Upper lobe of left lung (tissue), 6 donors: ENCODE measurements at regions not wholly inside any gene's neighbourhood (a gene's known extent, or its start where the extent isn't known, plus 50 kb on each side); places are given as distances from the start of the nearest gene placed in this dataset.
"Not testable (repeated sequence)": the region's sequence is repeated elsewhere in the genome, so short reads cannot be mapped to it uniquely, and the experiment has no call there.

Experiments
- ATAC-seq, 2 donors: fragments of 200-7000 bp; cut with Tn5 transposase; one replicate each; pipeline ENCODE4 v1.9.1; 2022; ENCODE audit warnings: mild to moderate bottlenecking in 2 of 2, moderate library complexity in 2 of 2; ENCODE audit not compliant: low FRiP score in 2 of 2
- DNase-seq, 2 donors: peaks; one replicate each; pipeline ENCODE4 v3.0.0-alpha.2; 2019 to 2020
- H3K27ac ChIP-seq, 4 donors: fragments of 200-600 bp; sonication (generic); one replicate each; pipeline ENCODE4 v1.5.1; 2016 to 2019
- H3K27me3 ChIP-seq, 4 donors: fragments of 200-600 bp; sonication (generic); one replicate each; pipeline ENCODE4 v1.5.1; 2017 to 2019
- H3K36me3 ChIP-seq, 4 donors: fragments of 200-600 bp; sonication (generic); one replicate each; pipeline ENCODE4 v1.5.1; 2016 to 2019
- H3K4me1 ChIP-seq, 4 donors: fragments of 200-600 bp; sonication (generic); one replicate each; pipeline ENCODE4 v1.5.1; 2018 to 2019
- H3K4me3 ChIP-seq, 4 donors: fragments of 200-600 bp; sonication (generic); one replicate each; pipeline ENCODE4 v1.5.1; 2017 to 2019; ENCODE audit warnings: mild to moderate bottlenecking in 2 of 4, moderate library complexity in 1 of 4
- H3K9me3 ChIP-seq, 4 donors: fragments of 200-600 bp; sonication (generic); one replicate each; pipeline ENCODE4 v1.5.1; 2018 to 2019
- EP300 ChIP-seq, 4 donors: sonication (generic); formaldehyde crosslinking; IDR thresholded peaks; one replicate each; pipeline ENCODE4 v1.5.1; 2017; ENCODE audit warnings: antibody characterized with exemption in 4 of 4, control low read depth in 2 of 4
- POLR2A ChIP-seq, 4 donors: fragments of 450-650 bp; IDR thresholded peaks; one replicate each; pipeline ENCODE4 v1.5.1; 2016 to 2017; ENCODE audit warnings: antibody characterized with exemption in 4 of 4, mild to moderate bottlenecking in 2 of 4
- POLR2AphosphoS5 ChIP-seq, 2 donors: sonication (generic); formaldehyde crosslinking; IDR thresholded peaks; one replicate each; pipeline ENCODE4 v1.5.1; 2017; ENCODE audit warnings: antibody characterized with exemption in 2 of 2
- WGBS, 2 donors: methylation state at CpG; one replicate each; pipeline ENCODE4 v1.1.5; 2017 to 2018; 5-methylcytosine and 5-hydroxymethylcytosine counted together
- TF ChIP-seq, protein P1 (sequence below), 6 experiments: fragments of 450-650 bp in 4 of 6; fragments of 200-600 bp in 2 of 6; sonication (generic) in 2 of 6; IDR thresholded peaks; one replicate each; pipeline ENCODE4 v1.5.1; 2016 to 2019; ENCODE audit warnings: antibody characterized with exemption in 6 of 6
- donor health status: DM: no; HTN: no; CAD: no; lungs with moderate emphysema.
- donor health status: DM: no; HTN: yes; CAD: no; lungs with severe emphysema.

DNA sequence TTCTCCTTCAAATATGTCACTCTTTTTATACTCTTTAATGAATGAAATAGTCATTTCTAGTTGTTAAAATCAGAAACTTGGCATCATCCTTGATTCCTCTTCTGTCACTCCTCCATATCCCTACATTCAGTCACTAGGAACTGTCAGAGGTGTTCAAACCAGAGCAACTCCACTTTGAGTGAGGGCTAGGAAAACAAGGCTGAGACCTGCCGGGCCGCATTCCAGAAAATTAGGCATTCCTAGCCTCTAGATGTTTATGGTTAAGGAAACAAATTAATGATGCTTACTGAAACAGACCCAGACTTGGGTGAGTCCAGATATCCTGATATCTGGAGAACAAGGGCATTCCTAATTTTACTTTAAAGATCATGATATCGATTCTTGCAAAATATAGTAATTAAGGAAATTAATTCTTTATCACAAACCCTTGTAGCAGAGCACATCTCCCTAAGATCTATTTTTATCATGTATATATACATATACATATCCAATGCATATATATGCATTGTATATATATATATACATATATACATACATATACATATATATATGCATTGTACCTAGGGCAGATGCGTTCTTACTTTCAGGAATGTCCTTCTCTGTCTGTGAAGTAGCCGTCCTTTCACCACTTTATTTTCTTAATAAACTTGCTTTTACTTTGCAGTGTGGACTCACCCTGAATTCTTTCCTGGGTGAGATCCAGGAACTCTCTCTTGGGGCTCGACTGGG is 98.4 kb upstream of the GC start:
- TF ChIP-seq, protein P1, sequence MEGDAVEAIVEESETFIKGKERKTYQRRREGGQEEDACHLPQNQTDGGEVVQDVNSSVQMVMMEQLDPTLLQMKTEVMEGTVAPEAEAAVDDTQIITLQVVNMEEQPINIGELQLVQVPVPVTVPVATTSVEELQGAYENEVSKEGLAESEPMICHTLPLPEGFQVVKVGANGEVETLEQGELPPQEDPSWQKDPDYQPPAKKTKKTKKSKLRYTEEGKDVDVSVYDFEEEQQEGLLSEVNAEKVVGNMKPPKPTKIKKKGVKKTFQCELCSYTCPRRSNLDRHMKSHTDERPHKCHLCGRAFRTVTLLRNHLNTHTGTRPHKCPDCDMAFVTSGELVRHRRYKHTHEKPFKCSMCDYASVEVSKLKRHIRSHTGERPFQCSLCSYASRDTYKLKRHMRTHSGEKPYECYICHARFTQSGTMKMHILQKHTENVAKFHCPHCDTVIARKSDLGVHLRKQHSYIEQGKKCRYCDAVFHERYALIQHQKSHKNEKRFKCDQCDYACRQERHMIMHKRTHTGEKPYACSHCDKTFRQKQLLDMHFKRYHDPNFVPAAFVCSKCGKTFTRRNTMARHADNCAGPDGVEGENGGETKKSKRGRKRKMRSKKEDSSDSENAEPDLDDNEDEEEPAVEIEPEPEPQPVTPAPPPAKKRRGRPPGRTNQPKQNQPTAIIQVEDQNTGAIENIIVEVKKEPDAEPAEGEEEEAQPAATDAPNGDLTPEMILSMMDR (IDR thresholded peaks at IDR 0.05) = no peak
- TF ChIP-seq POLR2A (IDR thresholded peaks at IDR 0.05) (no peak), EP300 (IDR thresholded peaks at IDR 0.05) (no peak), POLR2AphosphoS5 (IDR thresholded peaks at IDR 0.05) (no peak)
- no peaks in the 10 kb centered on the region for H3K9me3 ChIP-seq
- no peaks in the 10 kb centered on the region for H3K4me1 ChIP-seq
- ATAC-seq = no peak
- no peaks in the 10 kb centered on the region for H3K27me3 ChIP-seq
- no peak overlapping the region for H3K4me3 ChIP-seq
- H3K36me3 ChIP-seq = no peaks in the 10 kb centered on the region
- WGBS, 2 donors = 76% methylated on average over 6 of the region's 6 CpGs
- no peak overlapping the region for H3K27ac ChIP-seq
- DNase-seq = no peak

DNA sequence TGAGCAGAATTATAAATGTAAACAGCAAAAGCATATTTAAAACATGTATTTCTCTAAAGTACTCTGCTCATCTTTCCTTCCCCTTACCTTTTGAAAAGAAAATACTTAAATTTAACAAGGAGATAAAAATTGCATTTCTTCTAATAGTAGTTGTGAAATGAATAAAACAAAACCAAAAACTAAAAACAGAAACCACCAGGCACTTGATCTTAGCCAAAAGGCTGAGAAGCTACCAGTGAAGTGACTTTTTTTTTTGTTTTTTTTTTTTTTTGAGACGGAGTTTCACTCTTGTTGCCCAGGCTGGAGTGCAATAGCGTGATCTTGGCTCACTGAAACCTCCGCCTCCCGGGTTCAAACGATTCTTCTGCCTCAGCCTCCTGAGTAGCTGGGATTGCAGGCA is 116.5 kb upstream of the GC start:
- H3K9me3 ChIP-seq, H3K4me1 ChIP-seq, H3K27ac ChIP-seq, DNase-seq, ATAC-seq, H3K4me3 ChIP-seq, H3K36me3 ChIP-seq, H3K27me3 ChIP-seq: not testable (repeated sequence)
- WGBS, 2 donors = 65 to 90% methylated on average over 5 of the region's 5 CpGs

DNA sequence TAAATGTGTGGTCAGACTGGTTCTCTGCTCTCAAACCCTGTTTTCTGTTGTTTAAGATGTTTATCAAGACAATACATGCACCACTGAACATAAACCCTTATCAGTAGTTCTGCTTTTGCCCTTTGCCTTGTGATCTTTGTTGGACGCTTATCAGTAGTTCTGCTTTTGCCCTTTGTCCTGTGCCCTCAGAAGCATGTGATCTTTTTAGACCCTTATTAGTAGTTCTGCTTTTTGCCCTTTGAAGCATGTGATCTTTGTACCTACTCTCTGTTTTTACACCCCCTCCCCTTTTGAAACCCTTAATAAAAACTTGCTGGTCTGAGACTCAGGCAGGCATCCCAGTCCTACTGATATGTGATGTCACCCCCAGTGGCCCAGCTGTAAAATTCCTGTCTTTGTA is 121.7 kb upstream of the GC start:
- 86 to 100% methylated on average over 1 of the region's 1 CpG for WGBS, 2 donors
- not testable (repeated sequence) for ATAC-seq, H3K27me3 ChIP-seq, H3K9me3 ChIP-seq, H3K4me3 ChIP-seq, H3K36me3 ChIP-seq, H3K27ac ChIP-seq, DNase-seq, H3K4me1 ChIP-seq

DNA sequence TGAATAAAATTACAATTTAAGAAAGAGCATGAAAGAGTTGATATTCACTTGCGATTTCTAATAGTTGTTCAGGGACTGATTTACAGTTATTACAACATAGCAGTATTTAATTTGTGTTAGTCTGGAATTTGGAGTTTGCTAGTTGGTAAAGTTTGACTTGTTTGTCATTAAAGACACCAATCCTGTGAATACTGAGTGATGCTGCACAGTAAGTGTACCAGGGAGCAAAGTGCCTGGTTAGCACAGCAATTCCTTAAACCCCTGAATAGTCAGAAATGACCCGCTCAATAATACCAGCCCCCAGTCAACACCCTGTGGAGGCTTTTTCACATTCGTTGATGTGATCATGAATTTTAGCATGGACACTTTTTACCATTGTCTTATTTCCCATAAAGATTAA is 122.2 kb upstream of the GC start:
- ATAC-seq = no peak
- Histone ChIP-seq H3K36me3 (no peaks in the 10 kb centered on the region), H3K27ac (no peak overlapping the region), H3K9me3 (peaks cover 0 to 5% (median 0%) of the 10 kb centered on the region in 4 donors), H3K27me3 (no peaks in the 10 kb centered on the region), H3K4me1 (no peaks in the 10 kb centered on the region), H3K4me3 (no peak overlapping the region)
- no peak for DNase-seq
- TF ChIP-seq POLR2A (IDR thresholded peaks at IDR 0.05) (no peak), EP300 (IDR thresholded peaks at IDR 0.05) (no peak), POLR2AphosphoS5 (IDR thresholded peaks at IDR 0.05) (no peak)
- TF ChIP-seq, protein P1 (IDR thresholded peaks at IDR 0.05) = no peak
- 87 to 94% methylated on average over 3 of the region's 3 CpGs for WGBS, 2 donors

DNA sequence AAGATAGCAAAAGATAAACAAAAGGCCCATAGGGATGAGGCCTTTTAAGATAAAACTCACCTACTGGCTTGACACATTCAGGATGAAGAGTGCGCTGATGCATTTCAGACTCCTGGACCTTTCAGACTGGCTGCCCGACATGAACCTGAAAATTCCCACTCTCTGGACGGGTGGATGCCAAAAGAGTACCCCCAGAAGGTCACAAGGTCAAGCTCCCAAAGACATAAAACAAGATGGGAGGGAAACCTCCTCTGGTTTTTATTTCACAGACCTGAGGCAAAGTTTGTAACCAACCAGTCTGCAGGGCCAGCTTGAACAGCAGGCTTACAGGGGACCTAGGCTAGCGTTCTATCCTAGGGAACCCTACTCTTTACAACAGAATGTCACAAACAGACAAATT is 123.2 kb upstream of the GC start:
- Histone ChIP-seq H3K9me3 (peaks cover 0 to 5% (median 0%) of the 10 kb centered on the region in 4 donors), H3K27me3 (no peaks in the 10 kb centered on the region), H3K36me3 (no peaks in the 10 kb centered on the region), H3K4me3 (no peak overlapping the region), H3K4me1 (no peaks in the 10 kb centered on the region), H3K27ac (no peak overlapping the region)
- TF ChIP-seq POLR2A (IDR thresholded peaks at IDR 0.05) (no peak), EP300 (IDR thresholded peaks at IDR 0.05) (no peak), POLR2AphosphoS5 (IDR thresholded peaks at IDR 0.05) (no peak)
- TF ChIP-seq, protein P1 (IDR thresholded peaks at IDR 0.05) = no peak
- 84 to 91% methylated on average over 4 of the region's 4 CpGs for WGBS, 2 donors
- ATAC-seq (no peak), DNase-seq (no peak)

DNA sequence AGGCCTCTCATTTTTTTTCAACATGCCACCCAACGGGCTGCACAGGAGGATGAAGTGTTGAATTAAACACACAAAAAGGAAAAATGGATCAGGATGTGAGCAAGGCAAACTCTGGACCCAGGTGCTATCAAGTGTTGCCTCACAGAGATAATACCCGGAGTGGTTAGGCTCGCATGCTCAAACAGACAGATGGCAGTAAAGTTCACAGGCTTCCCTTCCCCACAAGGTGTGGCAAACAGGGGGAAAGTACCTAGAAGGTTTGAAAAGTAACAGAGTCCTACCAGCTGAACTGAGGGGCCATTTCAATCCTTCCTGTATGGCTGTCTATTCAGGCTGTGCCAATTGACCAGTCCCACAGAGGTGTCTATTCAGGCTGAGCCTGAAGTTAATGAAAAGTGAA is 123.9 kb upstream of the GC start:
- TF ChIP-seq EP300 (IDR thresholded peaks at IDR 0.05) (no peak), POLR2AphosphoS5 (IDR thresholded peaks at IDR 0.05) (no peak), POLR2A (IDR thresholded peaks at IDR 0.05) (no peak)
- TF ChIP-seq, protein P1 (IDR thresholded peaks at IDR 0.05) = no peak
- no peaks in the 10 kb centered on the region for H3K36me3 ChIP-seq
- WGBS, 2 donors = 69 to 79% methylated on average over 3 of the region's 3 CpGs

More for the DNA sequence above, 123.9 kb upstream of the GC start:
- no peaks in the 10 kb centered on the region for H3K4me1 ChIP-seq
- H3K27ac ChIP-seq = no peak overlapping the region
- no peak overlapping the region for H3K4me3 ChIP-seq
- no peaks in the 10 kb centered on the region for H3K27me3 ChIP-seq
- H3K9me3 ChIP-seq = peaks cover 0 to 5% (median 0%) of the 10 kb centered on the region in 4 donors
- ATAC-seq (no peak), DNase-seq (no peak)
